GM12874 (cell line): ENCODE measurements at regions not wholly inside any gene's neighbourhood (a gene's known extent, or its start where the extent isn't known, plus 50 kb on each side); places are given as distances from the start of the nearest gene placed in this dataset.

Experiments
- CTCF ChIP-seq: IDR thresholded peaks from 2 replicates; pipeline ENCODE4 v1.5.1; 2011; ENCODE audit warnings: low read depth, mild to moderate bottlenecking, control low read depth, low read length, moderate library complexity; ENCODE audit not compliant: insufficient read depth

- no peak for TF ChIP-seq CTCF
These were observed 232.4 kb upstream of the FOXQ1 start for GRCh38 chr6:1079525-1079924.

- no peak for TF ChIP-seq CTCF
These were observed 234.2 kb upstream of the FOXQ1 start for GRCh38 chr6:1077478-1078416.

GRCh38 chr6:1076531-1077459 lies 235.1 kb upstream of the FOXQ1 start:
- no peak for TF ChIP-seq CTCF

GRCh38 chr6:1075880-1076279 lies 236.0 kb upstream of the FOXQ1 start:
- no peak for TF ChIP-seq CTCF

- TF ChIP-seq CTCF, result no peak
These were observed 236.5 kb upstream of the FOXQ1 start for GRCh38 chr6:1075444-1075843.

GRCh38 chr6:1070085-1070521 lies 241.8 kb upstream of the FOXQ1 start:
- no peak for TF ChIP-seq CTCF

- no peak for TF ChIP-seq CTCF
These were observed 243.0 kb upstream of the FOXQ1 start for GRCh38 chr6:1068905-1069304.
